ENCODE measurements at regions not wholly inside any gene's neighbourhood (a gene's known extent, or its start where the extent isn't known, plus 50 kb on each side); places are given as distances from the start of the nearest gene placed in this dataset.

DNA sequence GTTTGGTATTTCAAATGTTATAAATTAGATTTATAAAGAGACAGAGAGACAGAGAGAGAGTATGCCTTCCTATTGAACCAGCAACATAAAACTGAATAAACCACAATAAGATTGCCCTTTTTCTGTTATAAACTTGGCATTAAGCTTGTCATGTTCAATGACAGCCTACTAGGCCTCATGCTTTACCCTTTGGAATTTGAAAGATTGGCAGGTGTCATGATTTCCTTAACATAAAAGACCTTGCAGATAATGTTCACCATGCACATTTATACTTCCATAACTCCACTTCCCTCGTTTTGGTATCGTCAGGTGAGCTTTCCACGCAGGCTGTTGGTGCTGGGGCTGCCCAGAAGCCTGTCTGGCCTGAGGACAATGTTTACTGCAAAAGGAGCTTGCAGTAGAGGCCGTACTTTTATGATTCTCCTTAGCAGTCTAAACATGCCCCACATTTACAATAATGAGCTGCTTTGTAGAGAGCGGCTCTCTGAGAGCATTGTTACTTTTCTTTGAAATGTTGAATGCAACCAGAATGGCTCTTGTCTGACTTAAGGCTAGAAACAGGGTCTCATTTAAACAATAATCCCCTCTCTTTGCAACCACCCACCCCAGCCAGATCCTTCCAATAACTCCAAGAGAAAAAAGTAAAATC lies 379.1 kb upstream of the ATP5MC3 start:
- TF ChIP-seq, protein P1, sequence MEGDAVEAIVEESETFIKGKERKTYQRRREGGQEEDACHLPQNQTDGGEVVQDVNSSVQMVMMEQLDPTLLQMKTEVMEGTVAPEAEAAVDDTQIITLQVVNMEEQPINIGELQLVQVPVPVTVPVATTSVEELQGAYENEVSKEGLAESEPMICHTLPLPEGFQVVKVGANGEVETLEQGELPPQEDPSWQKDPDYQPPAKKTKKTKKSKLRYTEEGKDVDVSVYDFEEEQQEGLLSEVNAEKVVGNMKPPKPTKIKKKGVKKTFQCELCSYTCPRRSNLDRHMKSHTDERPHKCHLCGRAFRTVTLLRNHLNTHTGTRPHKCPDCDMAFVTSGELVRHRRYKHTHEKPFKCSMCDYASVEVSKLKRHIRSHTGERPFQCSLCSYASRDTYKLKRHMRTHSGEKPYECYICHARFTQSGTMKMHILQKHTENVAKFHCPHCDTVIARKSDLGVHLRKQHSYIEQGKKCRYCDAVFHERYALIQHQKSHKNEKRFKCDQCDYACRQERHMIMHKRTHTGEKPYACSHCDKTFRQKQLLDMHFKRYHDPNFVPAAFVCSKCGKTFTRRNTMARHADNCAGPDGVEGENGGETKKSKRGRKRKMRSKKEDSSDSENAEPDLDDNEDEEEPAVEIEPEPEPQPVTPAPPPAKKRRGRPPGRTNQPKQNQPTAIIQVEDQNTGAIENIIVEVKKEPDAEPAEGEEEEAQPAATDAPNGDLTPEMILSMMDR (IDR thresholded peaks at IDR 0.05), result no peak
- H3K27me3 Mint-ChIP-seq (ENCODE audit: low read depth, poor library complexity), result no peaks in the 10 kb centered on the region
- H3K36me3 Mint-ChIP-seq (ENCODE audit: low read depth), result no peaks in the 10 kb centered on the region
- H3K4me3 Mint-ChIP-seq, result no peak overlapping the region
- no peak overlapping the region for H3K27ac Mint-ChIP-seq
- peaks cover 33% of the 10 kb centered on the region for H3K4me1 Mint-ChIP-seq
- no peaks in the 10 kb centered on the region for H3K9me3 Mint-ChIP-seq
- no peak for DNase-seq

DNA sequence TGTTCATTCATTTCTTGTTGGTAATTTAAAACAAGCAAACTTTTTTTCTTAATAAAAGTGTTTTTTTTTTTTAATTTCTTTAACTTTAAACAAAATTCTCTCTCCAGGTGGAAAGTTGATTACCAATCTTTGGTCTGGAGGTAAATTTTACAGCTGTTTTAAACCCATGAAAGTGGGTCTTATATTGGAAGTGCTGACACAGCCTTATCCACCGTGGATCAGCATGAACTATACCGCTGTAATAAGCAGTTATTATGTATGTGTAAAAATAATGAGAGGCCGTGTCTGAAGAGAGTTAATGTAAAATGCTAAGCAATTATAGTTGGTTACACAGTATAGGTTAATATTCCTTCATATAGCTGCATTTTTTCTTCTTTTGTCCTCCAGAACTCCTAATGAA lies 378.1 kb upstream of the ATP5MC3 start:
- H3K27ac Mint-ChIP-seq, result no peak overlapping the region
- no peak for DNase-seq
- H3K9me3 Mint-ChIP-seq, result no peaks in the 10 kb centered on the region
- TF ChIP-seq, protein P1 (IDR thresholded peaks at IDR 0.05), result no peak
- no peak overlapping the region for H3K4me3 Mint-ChIP-seq
- H3K27me3 Mint-ChIP-seq (ENCODE audit: low read depth, poor library complexity), result no peaks in the 10 kb centered on the region
- H3K4me1 Mint-ChIP-seq, result peaks cover 44% of the 10 kb centered on the region
- no peaks in the 10 kb centered on the region for H3K36me3 Mint-ChIP-seq (ENCODE audit: low read depth)

DNA sequence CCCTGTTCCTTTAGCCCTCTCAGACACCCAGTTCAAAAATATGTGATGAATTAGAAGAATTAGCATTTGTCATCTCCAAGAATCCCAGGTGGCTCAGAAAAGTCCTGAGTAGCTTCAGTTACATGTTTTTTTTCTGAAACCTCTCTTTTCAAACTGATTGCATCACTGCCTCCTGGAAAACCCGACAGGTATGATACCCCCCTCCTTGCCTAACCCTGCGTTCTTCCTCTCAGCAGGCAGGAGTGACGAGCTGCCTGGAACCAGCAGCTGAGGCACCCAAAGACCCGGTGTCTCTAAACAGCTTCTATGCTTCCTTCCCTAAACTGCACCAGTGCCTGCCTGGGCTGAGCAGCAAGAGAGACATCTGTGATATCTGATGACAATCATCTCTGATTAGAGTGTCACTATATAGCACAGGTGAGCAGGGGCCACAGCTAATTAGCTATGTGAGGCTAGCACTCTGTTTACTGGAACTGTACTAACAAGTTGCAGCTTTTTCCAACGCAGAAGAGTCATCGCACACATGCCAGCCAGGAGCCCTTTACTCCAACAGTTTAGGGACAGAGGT lies 376.4 kb upstream of the ATP5MC3 start:
- no peaks in the 10 kb centered on the region for H3K36me3 Mint-ChIP-seq (ENCODE audit: low read depth)
- TF ChIP-seq, protein P1 (IDR thresholded peaks at IDR 0.05), result no peak
- H3K27ac Mint-ChIP-seq, result peak overlapping the region; percentile 96
- no peak overlapping the region for H3K4me3 Mint-ChIP-seq
- H3K9me3 Mint-ChIP-seq, result no peaks in the 10 kb centered on the region
- H3K4me1 Mint-ChIP-seq, result peaks cover 57% of the 10 kb centered on the region
- DNase-seq, result no peak
- H3K27me3 Mint-ChIP-seq (ENCODE audit: low read depth, poor library complexity), result no peaks in the 10 kb centered on the region

DNA sequence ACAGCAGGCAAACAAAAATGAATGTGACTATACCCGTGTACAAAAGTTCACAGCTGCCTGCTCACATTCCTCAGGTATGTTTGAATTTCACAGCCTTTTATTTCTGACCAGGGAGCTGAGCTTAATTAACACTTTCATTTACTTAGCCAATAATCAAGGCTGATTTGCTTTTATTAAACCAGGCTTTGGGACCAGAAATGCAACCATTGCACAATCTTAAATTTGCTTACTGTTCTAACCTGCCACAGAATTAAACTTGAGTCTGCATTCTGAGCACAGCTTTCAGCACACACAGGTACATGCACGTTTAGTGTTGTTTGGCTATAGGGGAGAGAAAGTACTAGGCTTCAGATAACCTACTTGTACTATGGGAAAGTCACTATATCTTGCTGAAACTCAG lies 372.4 kb upstream of the ATP5MC3 start:
- TF ChIP-seq, protein P1 (IDR thresholded peaks at IDR 0.05), result no peak
- H3K27me3 Mint-ChIP-seq (ENCODE audit: low read depth, poor library complexity), result no peaks in the 10 kb centered on the region
- H3K4me3 Mint-ChIP-seq, result no peak overlapping the region
- peaks cover 3% of the 10 kb centered on the region for H3K36me3 Mint-ChIP-seq (ENCODE audit: low read depth)
- DNase-seq, result no peak
- peaks cover 50% of the 10 kb centered on the region for H3K4me1 Mint-ChIP-seq
- H3K9me3 Mint-ChIP-seq, result peaks cover 4% of the 10 kb centered on the region
- H3K27ac Mint-ChIP-seq, result no peak overlapping the region

DNA sequence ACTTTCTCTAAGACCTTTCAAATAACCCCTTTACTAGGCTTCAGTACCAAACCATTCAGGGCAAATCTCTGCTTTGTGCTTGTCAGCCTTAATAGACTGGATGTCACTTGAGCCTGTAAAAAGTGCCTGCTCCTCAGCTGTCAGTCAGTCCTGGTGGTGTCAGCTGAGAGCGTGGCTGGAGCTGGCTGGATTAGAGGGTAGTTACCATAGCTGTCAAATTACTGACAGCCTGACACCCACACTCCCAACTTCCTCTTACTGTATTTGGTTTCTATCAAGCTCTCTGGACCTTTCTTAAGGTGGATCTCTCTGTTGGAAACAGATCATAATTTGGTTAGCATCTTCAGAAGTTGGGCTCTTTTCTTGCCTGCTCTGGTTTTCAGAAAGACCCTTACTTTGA lies 371.4 kb upstream of the ATP5MC3 start:
- H3K27ac Mint-ChIP-seq, result no peak overlapping the region
- peaks cover 6% of the 10 kb centered on the region for H3K36me3 Mint-ChIP-seq (ENCODE audit: low read depth)
- H3K4me1 Mint-ChIP-seq, result peaks cover 45% of the 10 kb centered on the region
- no peaks in the 10 kb centered on the region for H3K27me3 Mint-ChIP-seq (ENCODE audit: low read depth, poor library complexity)
- TF ChIP-seq, protein P1 (IDR thresholded peaks at IDR 0.05), result no peak
- H3K4me3 Mint-ChIP-seq, result no peak overlapping the region
- no peak for DNase-seq
- H3K9me3 Mint-ChIP-seq, result peaks cover 8% of the 10 kb centered on the region

DNA sequence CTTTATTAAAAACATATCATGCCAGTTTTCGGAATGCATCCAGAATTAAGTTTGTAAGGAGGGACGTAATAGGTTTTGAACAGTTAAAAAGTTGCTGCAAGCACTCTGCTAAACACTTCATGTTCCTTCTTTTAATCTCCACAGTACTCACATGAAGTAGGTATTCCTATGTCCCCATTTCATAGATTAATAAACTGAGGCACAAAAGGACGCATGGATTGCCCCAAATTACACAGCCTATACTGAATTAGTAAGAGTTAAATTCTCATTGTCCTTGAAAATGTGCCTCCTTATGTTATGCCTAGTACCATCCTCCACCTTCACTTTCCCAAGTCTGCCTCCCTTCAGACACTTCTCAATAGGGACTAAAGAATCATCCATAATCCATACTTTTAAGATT lies 358.9 kb upstream of the ATP5MC3 start:
- H3K4me3 Mint-ChIP-seq, result no peak overlapping the region
- H3K27me3 Mint-ChIP-seq (ENCODE audit: low read depth, poor library complexity), result peaks cover 8% of the 10 kb centered on the region
- H3K27ac Mint-ChIP-seq, result no peak overlapping the region
- peaks cover 6% of the 10 kb centered on the region for H3K4me1 Mint-ChIP-seq
- no peak for DNase-seq
- H3K9me3 Mint-ChIP-seq, result peaks cover 32% of the 10 kb centered on the region
- TF ChIP-seq, protein P1 (IDR thresholded peaks at IDR 0.05), result no peak
- H3K36me3 Mint-ChIP-seq (ENCODE audit: low read depth), result peaks cover 15% of the 10 kb centered on the region

Measured in nephron progenitor cell (in vitro differentiated cells).